ENCODE measurements at regions not wholly inside any gene's neighbourhood (a gene's known extent, or its start where the extent isn't known, plus 50 kb on each side); places are given as distances from the start of the nearest gene placed in this dataset.

DNA sequence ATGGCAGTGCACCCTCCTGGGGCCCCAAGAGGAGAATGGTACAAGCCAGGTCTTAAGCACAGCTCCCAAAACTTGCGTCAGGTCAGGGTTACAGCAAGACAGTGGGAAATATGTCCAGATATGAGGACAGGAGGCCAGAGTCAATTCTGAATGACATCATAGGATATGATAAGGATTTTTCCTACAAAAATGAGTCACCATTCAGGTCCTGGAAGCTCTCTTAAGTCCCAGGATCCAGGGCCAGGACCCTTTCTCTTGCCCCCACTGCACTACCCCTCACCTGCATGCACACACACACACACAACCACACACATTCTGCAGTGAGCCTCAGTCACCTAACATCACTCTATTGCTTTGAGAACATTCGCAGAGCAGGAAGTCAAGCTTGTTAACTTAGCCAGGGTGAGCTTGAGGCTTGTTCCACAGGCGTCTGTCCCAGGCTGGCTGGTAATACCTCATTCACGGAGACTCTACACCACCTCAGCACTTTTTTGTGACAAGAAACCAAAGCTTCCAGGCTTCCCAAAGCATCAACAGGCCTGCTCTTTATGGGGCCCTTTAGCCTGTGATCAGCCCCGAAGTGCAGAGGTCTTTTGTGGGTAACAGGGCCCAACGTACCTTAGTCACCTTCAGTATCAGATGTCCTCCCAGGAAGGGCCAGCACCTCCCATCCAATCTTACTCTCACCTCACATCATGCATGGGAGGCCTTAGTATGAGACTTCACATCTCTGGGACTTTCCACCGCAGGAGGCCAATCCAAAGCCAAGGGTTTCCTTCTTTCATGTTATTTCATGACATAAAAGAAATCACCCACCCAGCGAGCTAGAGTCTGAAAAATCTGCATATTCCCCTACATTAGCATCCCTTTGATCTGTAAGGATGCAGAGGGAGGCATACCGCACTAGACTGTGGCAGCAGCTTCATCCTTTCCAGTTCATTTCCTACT is 74.0 kb upstream of the LIPC start (continued):
- TF ChIP-seq, protein P1, sequence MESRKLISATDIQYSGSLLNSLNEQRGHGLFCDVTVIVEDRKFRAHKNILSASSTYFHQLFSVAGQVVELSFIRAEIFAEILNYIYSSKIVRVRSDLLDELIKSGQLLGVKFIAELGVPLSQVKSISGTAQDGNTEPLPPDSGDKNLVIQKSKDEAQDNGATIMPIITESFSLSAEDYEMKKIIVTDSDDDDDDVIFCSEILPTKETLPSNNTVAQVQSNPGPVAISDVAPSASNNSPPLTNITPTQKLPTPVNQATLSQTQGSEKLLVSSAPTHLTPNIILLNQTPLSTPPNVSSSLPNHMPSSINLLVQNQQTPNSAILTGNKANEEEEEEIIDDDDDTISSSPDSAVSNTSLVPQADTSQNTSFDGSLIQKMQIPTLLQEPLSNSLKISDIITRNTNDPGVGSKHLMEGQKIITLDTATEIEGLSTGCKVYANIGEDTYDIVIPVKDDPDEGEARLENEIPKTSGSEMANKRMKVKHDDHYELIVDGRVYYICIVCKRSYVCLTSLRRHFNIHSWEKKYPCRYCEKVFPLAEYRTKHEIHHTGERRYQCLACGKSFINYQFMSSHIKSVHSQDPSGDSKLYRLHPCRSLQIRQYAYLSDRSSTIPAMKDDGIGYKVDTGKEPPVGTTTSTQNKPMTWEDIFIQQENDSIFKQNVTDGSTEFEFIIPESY (IDR thresholded peaks at IDR 0.05; ENCODE audit: extremely low read depth, insufficient replicate concordance, low read length) = no peak
- TF ChIP-seq, protein P2, sequence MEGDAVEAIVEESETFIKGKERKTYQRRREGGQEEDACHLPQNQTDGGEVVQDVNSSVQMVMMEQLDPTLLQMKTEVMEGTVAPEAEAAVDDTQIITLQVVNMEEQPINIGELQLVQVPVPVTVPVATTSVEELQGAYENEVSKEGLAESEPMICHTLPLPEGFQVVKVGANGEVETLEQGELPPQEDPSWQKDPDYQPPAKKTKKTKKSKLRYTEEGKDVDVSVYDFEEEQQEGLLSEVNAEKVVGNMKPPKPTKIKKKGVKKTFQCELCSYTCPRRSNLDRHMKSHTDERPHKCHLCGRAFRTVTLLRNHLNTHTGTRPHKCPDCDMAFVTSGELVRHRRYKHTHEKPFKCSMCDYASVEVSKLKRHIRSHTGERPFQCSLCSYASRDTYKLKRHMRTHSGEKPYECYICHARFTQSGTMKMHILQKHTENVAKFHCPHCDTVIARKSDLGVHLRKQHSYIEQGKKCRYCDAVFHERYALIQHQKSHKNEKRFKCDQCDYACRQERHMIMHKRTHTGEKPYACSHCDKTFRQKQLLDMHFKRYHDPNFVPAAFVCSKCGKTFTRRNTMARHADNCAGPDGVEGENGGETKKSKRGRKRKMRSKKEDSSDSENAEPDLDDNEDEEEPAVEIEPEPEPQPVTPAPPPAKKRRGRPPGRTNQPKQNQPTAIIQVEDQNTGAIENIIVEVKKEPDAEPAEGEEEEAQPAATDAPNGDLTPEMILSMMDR (IDR thresholded peaks at IDR 0.05 in 2 of 3, conservative IDR thresholded peaks at IDR 0.05 in 1 of 3; ENCODE audit: borderline replicate concordance in 1 of 3, insufficient read depth in 1 of 3, low read depth in 2 of 3, low read length in 2 of 3) = no peak
- TF ChIP-seq POLR2A (IDR thresholded peaks at IDR 0.05; ENCODE audit: borderline replicate concordance, extremely low read depth, insufficient read depth, insufficient read length) = no peak
- TF ChIP-seq FOSL1 (IDR thresholded peaks at IDR 0.05; ENCODE audit: low read depth) = no peak

DNA sequence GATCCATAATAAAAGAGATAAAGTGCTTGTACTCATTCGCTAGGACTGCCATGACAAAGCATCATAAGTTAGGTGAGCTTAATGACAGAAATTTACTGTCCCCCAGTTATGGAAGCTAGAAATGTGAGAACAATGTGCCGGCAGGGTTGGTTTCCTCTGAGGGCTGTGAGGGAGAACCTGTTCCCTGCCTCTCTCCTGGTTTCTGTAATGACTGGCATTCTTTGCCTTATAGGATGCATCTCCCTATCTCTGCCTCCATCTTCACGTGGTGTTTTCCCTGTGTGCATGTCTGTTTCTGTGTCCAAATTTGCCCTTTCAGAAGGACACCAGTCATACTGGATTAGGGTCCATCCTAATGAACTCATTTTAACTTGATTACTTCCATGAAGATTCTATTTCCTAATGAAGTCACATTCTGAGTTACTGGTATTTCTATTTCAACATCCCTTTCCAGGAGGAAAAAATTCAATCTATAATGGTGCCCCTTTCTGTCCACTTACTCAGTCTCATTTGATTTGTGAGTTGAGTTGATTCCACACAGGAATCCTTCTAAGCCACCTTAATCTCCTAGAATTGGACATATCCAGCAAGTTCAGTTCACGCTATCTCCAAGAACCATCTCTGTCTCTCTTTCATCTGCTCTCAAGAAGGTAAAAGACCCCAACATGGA is 71.2 kb upstream of the LIPC start:
- no peaks in the 10 kb centered on the region for H3K9me2 ChIP-seq (ENCODE audit: insufficient read depth)
- ATAC-seq (no peak), DNase-seq (ENCODE audit: low read depth, low spot score) (no peak)
- intact Hi-C loops (cut with micrococcal nuclease) = no loop called here
- CTCF ChIA-PET = no interaction called here
- no peak overlapping the region for H2AFZ ChIP-seq (ENCODE audit: low read depth, low read length, poor library complexity, severe bottlenecking)
- H3K9ac ChIP-seq (ENCODE audit: low read length) = no peak overlapping the region
- no peak overlapping the region for H3K4me3 ChIP-seq (replicated peaks in 1 of 2; ENCODE audit: low read depth in 1 of 2, low read length in 2 of 2)
- no peak overlapping the region for H3K27ac ChIP-seq (ENCODE audit: low read depth, low read length)
- no peaks in the 10 kb centered on the region for H3K79me2 ChIP-seq (ENCODE audit: insufficient read depth, low read length)
- H3K27me3 ChIP-seq (ENCODE audit: insufficient read depth, low read length) = no peaks in the 10 kb centered on the region
- POLR2A ChIA-PET = no interaction called here
- H4K20me1 ChIP-seq (ENCODE audit: insufficient read depth) = no peaks in the 10 kb centered on the region
- no TSS peak for BruUV-seq (replicated peaks)
- no peak overlapping the region for H3K4me2 ChIP-seq (ENCODE audit: low read length)
- H3K36me3 ChIP-seq (ENCODE audit: control insufficient read depth in 1 of 2, insufficient read depth in 2 of 2, low read length in 2 of 2) = no peaks in the 10 kb centered on the region
- RAD21 ChIA-PET (ENCODE audit: low non-redundant PET in 1 of 2, low total read pairs in 2 of 2, uncharacterized antibody in 2 of 2, unreplicated experiment in 2 of 2) = no interaction called here
- H3K4me1 ChIP-seq (ENCODE audit: control insufficient read depth in 1 of 2, insufficient read depth in 2 of 2, low read length in 2 of 2) = no peaks in the 10 kb centered on the region
- no peaks in the 10 kb centered on the region for H3K9me3 ChIP-seq (ENCODE audit: control insufficient read depth in 1 of 2, insufficient read depth in 1 of 2, low read depth in 1 of 2, low read length in 2 of 2)
- no peak for TF ChIP-seq ATF3 (IDR thresholded peaks at IDR 0.05)
- TF ChIP-seq EGR1 (IDR thresholded peaks at IDR 0.05; ENCODE audit: low read depth) = no peak
- TF ChIP-seq REST (IDR thresholded peaks at IDR 0.05; ENCODE audit: low read depth) = no peak
- no peak for TF ChIP-seq EZH2 (IDR thresholded peaks at IDR 0.05)
- no peak for TF ChIP-seq POLR2A (IDR thresholded peaks at IDR 0.05; ENCODE audit: borderline replicate concordance, extremely low read depth, insufficient read depth, insufficient read length)
- TF ChIP-seq POLR2AphosphoS5 (IDR thresholded peaks at IDR 0.05; ENCODE audit: low read depth, low read length) = no peak
- TF ChIP-seq, protein P2 (IDR thresholded peaks at IDR 0.05 in 2 of 3, conservative IDR thresholded peaks at IDR 0.05 in 1 of 3; ENCODE audit: borderline replicate concordance in 1 of 3, insufficient read depth in 1 of 3, low read depth in 2 of 3, low read length in 2 of 3) = no peak
- TF ChIP-seq CBX3 (IDR thresholded peaks at IDR 0.05; ENCODE audit: low read depth) = no peak

Measured in HCT116 (cell line).